ENCODE measurements at regions not wholly inside any gene's neighbourhood (a gene's known extent, or its start where the extent isn't known, plus 50 kb on each side); places are given as distances from the start of the nearest gene placed in this dataset.

- TF ChIP-seq, protein P1, sequence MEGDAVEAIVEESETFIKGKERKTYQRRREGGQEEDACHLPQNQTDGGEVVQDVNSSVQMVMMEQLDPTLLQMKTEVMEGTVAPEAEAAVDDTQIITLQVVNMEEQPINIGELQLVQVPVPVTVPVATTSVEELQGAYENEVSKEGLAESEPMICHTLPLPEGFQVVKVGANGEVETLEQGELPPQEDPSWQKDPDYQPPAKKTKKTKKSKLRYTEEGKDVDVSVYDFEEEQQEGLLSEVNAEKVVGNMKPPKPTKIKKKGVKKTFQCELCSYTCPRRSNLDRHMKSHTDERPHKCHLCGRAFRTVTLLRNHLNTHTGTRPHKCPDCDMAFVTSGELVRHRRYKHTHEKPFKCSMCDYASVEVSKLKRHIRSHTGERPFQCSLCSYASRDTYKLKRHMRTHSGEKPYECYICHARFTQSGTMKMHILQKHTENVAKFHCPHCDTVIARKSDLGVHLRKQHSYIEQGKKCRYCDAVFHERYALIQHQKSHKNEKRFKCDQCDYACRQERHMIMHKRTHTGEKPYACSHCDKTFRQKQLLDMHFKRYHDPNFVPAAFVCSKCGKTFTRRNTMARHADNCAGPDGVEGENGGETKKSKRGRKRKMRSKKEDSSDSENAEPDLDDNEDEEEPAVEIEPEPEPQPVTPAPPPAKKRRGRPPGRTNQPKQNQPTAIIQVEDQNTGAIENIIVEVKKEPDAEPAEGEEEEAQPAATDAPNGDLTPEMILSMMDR (IDR thresholded peaks at IDR 0.05) = no peak
- TF ChIP-seq EZH2 (IDR thresholded peaks at IDR 0.05; ENCODE audit: borderline replicate concordance, insufficient read depth, low read depth, low read length, poor library complexity, severe bottlenecking) = no peak
Measured at GRCh38 chr12:4074129-4074528, 199.4 kb upstream of the CCND2 start.
